Liver (tissue), 3 donors: ENCODE measurements at regions not wholly inside any gene's neighbourhood (a gene's known extent, or its start where the extent isn't known, plus 50 kb on each side); places are given as distances from the start of the nearest gene placed in this dataset.

ENCODE experiments used
- ATF3 ChIP-seq: IDR thresholded peaks from 2 replicates; pipeline ENCODE4 v1.6.1; 2016; ENCODE audit warnings: antibody characterized with exemption
- CTCF ChIP-seq: fragments of 150-350 bp; IDR thresholded peaks from 2 replicates; pipeline ENCODE4 v1.5.1; 2017; ENCODE audit warnings: improper control_type of control experiment, low read depth, low read length; ENCODE audit not compliant: missing input control
- EGR1 ChIP-seq, 2 donors: IDR thresholded peaks; 2 replicates each; pipeline ENCODE4 v1.6.1; 2016 to 2018; ENCODE audit warnings: antibody characterized with exemption in 2 of 2, low read depth in 2 of 2
- GABPA ChIP-seq, 2 donors: IDR thresholded peaks in 1 of 2; conservative IDR thresholded peaks in 1 of 2; 2 replicates each; pipeline ENCODE4 v1.6.1; 2016; ENCODE audit warnings: antibody characterized with exemption in 2 of 2, mild to moderate bottlenecking in 1 of 2, moderate library complexity in 1 of 2
- JUND ChIP-seq, 2 donors: IDR thresholded peaks; 2 replicates each; pipeline ENCODE4 v1.6.1; 2016; ENCODE audit warnings: antibody characterized with exemption in 2 of 2
- MAX ChIP-seq: IDR thresholded peaks from 2 replicates; pipeline ENCODE4 v1.6.1; 2016; ENCODE audit warnings: antibody characterized with exemption
- RAD21 ChIP-seq, 2 donors: IDR thresholded peaks; 2 replicates each; pipeline ENCODE4 v1.6.1; 2016; ENCODE audit warnings: antibody characterized with exemption in 2 of 2, mild to moderate bottlenecking in 2 of 2
- TAF1 ChIP-seq: conservative IDR thresholded peaks from 2 replicates; pipeline ENCODE4 v1.6.1; 2016; ENCODE audit warnings: antibody characterized with exemption, mild to moderate bottlenecking
- ZBTB33 ChIP-seq: IDR thresholded peaks from 2 replicates; pipeline ENCODE4 v1.6.1; 2016; ENCODE audit warnings: antibody characterized with exemption
- donor health status: healthy.
- donor health status: healthy.

GRCh38 chr16:64077242-64077641 is 1044.6 kb downstream of the CDH11 start:
- TF ChIP-seq ATF3 (no peak), CTCF (no peak), RAD21 (IDR thresholded peaks at IDR 0.05) (no peak), MAX (no peak), EGR1 (IDR thresholded peaks at IDR 0.05; ENCODE audit: low read depth in 2 of 2) (no peak), JUND (IDR thresholded peaks at IDR 0.05) (no peak), TAF1 (no peak), ZBTB33 (no peak), GABPA (IDR thresholded peaks at IDR 0.05 in 1 of 2, conservative IDR thresholded peaks at IDR 0.05 in 1 of 2) (no peak)
